T-cell (primary cell): ENCODE measurements at regions not wholly inside any gene's neighbourhood (a gene's known extent, or its start where the extent isn't known, plus 50 kb on each side); places are given as distances from the start of the nearest gene placed in this dataset.

Experiments used
- ATAC-seq, 4 experiments: fragments of 200-7000 bp in 3 of 4; fragments of 150-1000 bp in 1 of 4; cut with Tn5 transposase; replicated peaks in 1 of 4; 1 replicate in 3 of 4; 2 replicates in 1 of 4; pipeline ENCODE4 v1.10.0; 2021; ENCODE audit warnings: moderate library complexity in 3 of 4, mild to moderate bottlenecking in 2 of 4, moderate number of reproducible peaks in 1 of 4
- CTCF ChIA-PET, 2 donors: fragments of 300-600 bp; sonication (Branson Sonifier 250); formaldehyde crosslinking; loops; one replicate each; lab custom pipeline; 2022; ENCODE audit warnings: antibody characterized with exemption in 2 of 2; lab: Charles Lee
- POLR2A ChIA-PET, 2 donors: fragments of 300-600 bp; sonication (Branson Sonifier 250); formaldehyde crosslinking; loops; one replicate each; lab custom pipeline; 2022; ENCODE audit warnings: antibody characterized with exemption in 2 of 2; lab: Charles Lee
- DNase-seq, 35 experiments: peaks; one replicate each; pipeline versions ENCODE4 v3.0.0 to v3.0.0-alpha.2; 2013 to 2023
- H3K27ac ChIP-seq: one replicate; pipeline ENCODE4 v1.5.1; 2013; ENCODE audit warnings: low read length
- H3K27me3 ChIP-seq, 2 experiments: replicated peaks in 1 of 2; 1 replicate in 1 of 2; 2 replicates in 1 of 2; pipeline versions ENCODE4 v1.6.1 to v1.7.0; 2013; ENCODE audit warnings: low read length in 1 of 2, mixed read lengths in 1 of 2; ENCODE audit not compliant: control insufficient read depth in 2 of 2, insufficient read depth in 2 of 2; ENCODE audit errors: extremely low read depth in 1 of 2
- H3K36me3 ChIP-seq, 2 donors: 1 replicate in 1 of 2; 2 replicates in 1 of 2; pipeline versions ENCODE4 v1.6.1 to v1.7.0; 2013; ENCODE audit warnings: low read length in 1 of 2; ENCODE audit not compliant: control insufficient read depth in 2 of 2, insufficient read depth in 1 of 2; ENCODE audit errors: extremely low read depth in 1 of 2
- H3K4me1 ChIP-seq, 2 experiments: 1 replicate in 1 of 2; 2 replicates in 1 of 2; pipeline versions ENCODE4 v1.6.1 to v1.7.0; 2013; ENCODE audit warnings: low read length in 2 of 2, mixed read lengths in 1 of 2; ENCODE audit not compliant: insufficient read depth in 2 of 2, control insufficient read depth in 1 of 2; ENCODE audit errors: extremely low read depth in 1 of 2
- H3K4me3 ChIP-seq, 2 donors: 1 replicate in 1 of 2; 2 replicates in 1 of 2; pipeline versions ENCODE4 v1.5.1 to v1.7.0; 2013; ENCODE audit warnings: mild to moderate bottlenecking in 2 of 2, low read length in 1 of 2, moderate library complexity in 1 of 2; ENCODE audit not compliant: control insufficient read depth in 1 of 2; ENCODE audit errors: extremely low read depth in 1 of 2
- H3K9me3 ChIP-seq: 2 replicates; pipeline ENCODE4 v1.7.0; 2013
- H3K27ac Mint-ChIP-seq, 2 donors: one replicate each; pipeline ENCODE4 v1.8.0; 2020 to 2021; ENCODE audit warnings: mild to moderate bottlenecking in 2 of 2, mixed read lengths in 2 of 2
- H3K27me3 Mint-ChIP-seq, 2 donors: one replicate each; pipeline ENCODE4 v1.8.0; 2021 to 2022; ENCODE audit warnings: mixed read lengths in 2 of 2
- H3K36me3 Mint-ChIP-seq: one replicate; pipeline ENCODE4 v1.8.0; 2021; ENCODE audit warnings: mixed read lengths
- H3K4me1 Mint-ChIP-seq, 3 donors: one replicate each; pipeline ENCODE4 v1.8.0; 2020 to 2022; ENCODE audit warnings: mixed read lengths in 3 of 3, mild to moderate bottlenecking in 1 of 3
- H3K4me3 Mint-ChIP-seq, 3 donors: one replicate each; pipeline ENCODE4 v1.8.0; 2020 to 2022; ENCODE audit warnings: mild to moderate bottlenecking in 3 of 3, mixed read lengths in 3 of 3, moderate library complexity in 3 of 3
- H3K9me3 Mint-ChIP-seq, 3 donors: one replicate each; pipeline ENCODE4 v1.8.0; 2020 to 2022; ENCODE audit warnings: mixed read lengths in 3 of 3
- WGBS: methylation state at CpG from one replicate; pipeline ENCODE4 v1.1.5; 2013; ENCODE audit warnings: missing lambda C conversion rate; ENCODE audit not compliant: insufficient coverage; 5-methylcytosine and 5-hydroxymethylcytosine counted together

DNA sequence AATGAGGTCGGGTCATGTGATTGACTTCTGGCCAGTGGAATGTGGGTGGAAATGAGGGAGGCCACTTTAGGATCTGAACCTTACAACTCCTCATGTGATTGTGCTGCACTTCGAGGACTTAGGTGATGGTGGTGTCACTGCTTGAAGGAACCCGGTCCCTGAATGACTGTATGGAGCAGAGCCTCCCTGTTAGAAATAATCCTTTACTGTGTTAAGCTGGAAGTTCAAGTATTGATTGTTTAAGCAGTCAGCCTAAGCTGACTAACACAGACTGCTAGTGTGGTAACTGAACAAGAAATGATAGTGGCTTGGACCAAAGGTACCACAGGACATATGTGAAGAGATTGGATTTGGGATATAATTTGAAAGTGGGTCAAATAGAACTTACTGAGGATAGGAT is 138.0 kb downstream of the OPN5 start:
- ATAC-seq, result no peak
- Histone ChIP-seq H3K36me3 (no peaks in the 10 kb centered on the region), H3K9me3 (no peaks in the 10 kb centered on the region), H3K27ac (no peak overlapping the region), H3K27me3 (no peaks in the 10 kb centered on the region), H3K4me1 (no peaks in the 10 kb centered on the region), H3K4me3 (no peak overlapping the region)
- no peak overlapping the region for H3K27ac Mint-ChIP-seq
- no peaks in the 10 kb centered on the region for H3K27me3 Mint-ChIP-seq
- ChIA-PET CTCF (no interaction called here), POLR2A (no interaction called here)
- H3K9me3 Mint-ChIP-seq, result no peaks in the 10 kb centered on the region
- no peak for DNase-seq
- no peak overlapping the region for H3K4me3 Mint-ChIP-seq
- no peaks in the 10 kb centered on the region for H3K36me3 Mint-ChIP-seq
- H3K4me1 Mint-ChIP-seq, result no peaks in the 10 kb centered on the region
- WGBS, result 86% methylated on average over 1 of the region's 3 CpGs

DNA sequence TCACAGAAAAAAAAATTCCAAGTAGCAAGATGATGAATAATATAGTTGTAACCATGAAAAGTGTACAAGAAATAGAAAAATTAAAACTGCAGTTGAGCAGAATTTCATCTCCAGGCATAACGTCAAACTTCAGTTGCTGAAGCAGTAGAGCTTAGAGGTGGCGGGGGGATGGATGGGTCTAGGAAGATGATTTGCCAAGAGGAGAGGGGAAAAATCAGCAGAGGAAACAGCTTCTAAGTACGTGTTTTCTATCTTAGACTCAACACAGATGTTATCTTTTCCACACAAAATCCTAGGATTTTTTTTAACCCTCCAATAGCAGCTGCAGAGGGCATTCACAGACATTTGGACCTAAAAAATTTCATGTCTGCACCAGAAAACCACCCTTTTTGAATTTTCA is 136.0 kb downstream of the OPN5 start:
- Histone ChIP-seq H3K9me3 (no peaks in the 10 kb centered on the region), H3K4me3 (no peak overlapping the region), H3K27me3 (no peaks in the 10 kb centered on the region), H3K27ac (no peak overlapping the region), H3K36me3 (no peaks in the 10 kb centered on the region), H3K4me1 (no peaks in the 10 kb centered on the region)
- Mint-ChIP-seq H3K36me3 (no peaks in the 10 kb centered on the region), H3K27me3 (no peaks in the 10 kb centered on the region), H3K4me1 (no peaks in the 10 kb centered on the region), H3K9me3 (no peaks in the 10 kb centered on the region), H3K27ac (no peak overlapping the region), H3K4me3 (no peak overlapping the region)
- no peak for DNase-seq
- 100% methylated on average over 1 of the region's 3 CpGs for WGBS
- ATAC-seq, result no peak
- CTCF ChIA-PET, result no interaction called here
- POLR2A ChIA-PET, result no interaction called here

DNA sequence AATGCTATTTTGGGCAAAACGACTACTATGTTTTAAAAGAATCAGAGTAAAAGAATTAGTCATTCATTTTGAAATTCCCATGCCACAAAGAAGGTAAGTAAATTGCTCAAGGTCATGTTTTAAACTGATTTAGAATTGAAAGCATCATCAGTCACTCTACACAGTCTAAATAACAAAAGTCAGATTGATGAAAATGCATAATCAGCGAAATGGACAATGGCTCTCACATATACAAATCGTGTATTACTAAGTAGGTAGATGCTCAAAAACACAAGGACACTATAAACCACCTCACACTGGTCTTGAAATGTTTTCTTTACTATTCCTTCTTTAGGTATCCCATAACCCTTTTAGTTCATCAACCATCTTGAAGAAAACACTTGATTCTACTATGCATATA is 135.4 kb downstream of the OPN5 start:
- no peaks in the 10 kb centered on the region for H3K36me3 ChIP-seq
- H3K36me3 Mint-ChIP-seq, result no peaks in the 10 kb centered on the region
- no peak overlapping the region for H3K4me3 ChIP-seq
- no peak overlapping the region for H3K27ac ChIP-seq
- no peaks in the 10 kb centered on the region for H3K9me3 ChIP-seq
- no peaks in the 10 kb centered on the region for H3K27me3 ChIP-seq
- H3K4me1 Mint-ChIP-seq, result no peaks in the 10 kb centered on the region
- ATAC-seq (no peak), DNase-seq (no peak)
- peaks cover 0 to 3% (median 0%) of the 10 kb centered on the region in 3 donors for H3K9me3 Mint-ChIP-seq
- ChIA-PET POLR2A (no interaction called here), CTCF (interaction anchor here in 1 of 2 donors (0.6 kb wide), 1 partner anchor 1937 kb away, joined by 3 read pairs; no protein-coding TSS in a partner anchor)
- H3K4me1 ChIP-seq, result no peaks in the 10 kb centered on the region
- no peak overlapping the region for H3K4me3 Mint-ChIP-seq
- WGBS, result no CpG with 5 or more reads among the region's 3 CpGs
- no peaks in the 10 kb centered on the region for H3K27me3 Mint-ChIP-seq
- no peak overlapping the region for H3K27ac Mint-ChIP-seq

- 67% methylated on average over 1 of the region's 1 CpG for WGBS
- CTCF ChIA-PET, result no interaction called here
- no peak overlapping the region for H3K27ac Mint-ChIP-seq
- H3K27me3 Mint-ChIP-seq, result peaks cover 0 to 8% of the 10 kb centered on the region in 2 donors
- DNase-seq (no peak), ATAC-seq (no peak)
- H3K4me3 Mint-ChIP-seq, result no peak overlapping the region
- no peaks in the 10 kb centered on the region for H3K36me3 ChIP-seq
- H3K27ac ChIP-seq, result no peak overlapping the region
- no peaks in the 10 kb centered on the region for H3K36me3 Mint-ChIP-seq
- peaks cover 0 to 9% (median 0%) of the 10 kb centered on the region in 3 donors for H3K9me3 Mint-ChIP-seq
- H3K4me1 Mint-ChIP-seq, result no peaks in the 10 kb centered on the region
- POLR2A ChIA-PET, result no interaction called here
- no peaks in the 10 kb centered on the region for H3K27me3 ChIP-seq
- H3K9me3 ChIP-seq, result no peaks in the 10 kb centered on the region
- H3K4me3 ChIP-seq, result no peak overlapping the region
- H3K4me1 ChIP-seq, result no peaks in the 10 kb centered on the region
Measured at GRCh38 chr6:47915017-47915416, 133.2 kb downstream of the OPN5 start.

- no peaks in the 10 kb centered on the region for H3K27me3 ChIP-seq
- H3K36me3 Mint-ChIP-seq, result no peaks in the 10 kb centered on the region
- ChIA-PET POLR2A (no interaction called here), CTCF (no interaction called here)
- peaks cover 0 to 8% of the 10 kb centered on the region in 2 donors for H3K27me3 Mint-ChIP-seq
- no peak overlapping the region for H3K4me3 ChIP-seq
- H3K27ac Mint-ChIP-seq, result no peak overlapping the region
- no peak for ATAC-seq
- H3K4me3 Mint-ChIP-seq, result no peak overlapping the region
- DNase-seq, result no peak
- no CpG with 5 or more reads among the region's 4 CpGs for WGBS
- H3K4me1 ChIP-seq, result no peaks in the 10 kb centered on the region
- no peak overlapping the region for H3K27ac ChIP-seq
- H3K9me3 ChIP-seq, result no peaks in the 10 kb centered on the region
- no peaks in the 10 kb centered on the region for H3K4me1 Mint-ChIP-seq
- H3K36me3 ChIP-seq, result no peaks in the 10 kb centered on the region
- H3K9me3 Mint-ChIP-seq, result peaks cover 0 to 9% (median 0%) of the 10 kb centered on the region in 3 donors
Measured at GRCh38 chr6:47908271-47908670, 126.4 kb downstream of the OPN5 start.

- Mint-ChIP-seq H3K27ac (no peak overlapping the region), H3K9me3 (no peaks in the 10 kb centered on the region), H3K36me3 (no peaks in the 10 kb centered on the region), H3K4me1 (no peaks in the 10 kb centered on the region), H3K4me3 (no peak overlapping the region), H3K27me3 (peaks cover 2 to 5% of the 10 kb centered on the region in 2 donors)
- ChIA-PET CTCF (interaction anchor here in 1 of 2 donors (0.5 kb wide), 1 partner anchor 55 kb away, joined by 4 read pairs; no protein-coding TSS in a partner anchor), POLR2A (no interaction called here)
- Histone ChIP-seq H3K4me3 (no peak overlapping the region), H3K9me3 (no peaks in the 10 kb centered on the region), H3K4me1 (no peaks in the 10 kb centered on the region), H3K27ac (no peak overlapping the region), H3K36me3 (no peaks in the 10 kb centered on the region), H3K27me3 (no peaks in the 10 kb centered on the region)
- 67% methylated on average over 1 of the region's 2 CpGs for WGBS
- ATAC-seq, result no peak
- DNase-seq, result no peak
Measured at GRCh38 chr6:47905717-47906116, 123.9 kb downstream of the OPN5 start.

DNA sequence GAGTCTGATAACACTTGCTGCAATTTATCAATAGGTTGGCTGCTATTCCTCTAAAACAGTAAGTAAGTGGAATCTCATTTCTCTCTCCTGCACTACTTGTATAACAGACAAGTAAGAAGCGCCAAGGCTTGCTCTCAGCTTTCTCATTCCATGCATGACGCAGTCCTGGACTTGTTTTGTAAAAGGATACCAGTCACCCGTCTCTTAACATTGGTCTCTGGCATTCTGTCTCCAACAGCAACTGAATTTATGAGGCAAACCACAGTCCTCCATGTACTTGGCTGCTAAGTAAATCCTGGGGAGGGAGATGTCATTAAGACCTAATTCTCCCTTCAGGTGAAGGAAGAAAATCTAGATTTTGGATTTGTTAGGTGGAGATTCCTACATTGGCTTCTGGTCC is 115.4 kb downstream of the OPN5 start:
- Mint-ChIP-seq H3K27ac (no peak overlapping the region), H3K36me3 (no peaks in the 10 kb centered on the region), H3K4me3 (no peak overlapping the region), H3K9me3 (peaks cover 2 to 4% (median 4%) of the 10 kb centered on the region in 3 donors), H3K4me1 (no peaks in the 10 kb centered on the region), H3K27me3 (peaks cover under 1 to 10% of the 10 kb centered on the region in 2 donors)
- ATAC-seq (no peak), DNase-seq (no peak)
- no peaks in the 10 kb centered on the region for H3K27me3 ChIP-seq
- no peaks in the 10 kb centered on the region for H3K9me3 ChIP-seq
- H3K4me3 ChIP-seq, result no peak overlapping the region
- ChIA-PET POLR2A (no interaction called here), CTCF (no interaction called here)
- no peaks in the 10 kb centered on the region for H3K4me1 ChIP-seq
- H3K36me3 ChIP-seq, result no peaks in the 10 kb centered on the region
- H3K27ac ChIP-seq, result no peak overlapping the region
- WGBS, result no CpG with 5 or more reads among the region's 3 CpGs
